MCF 10A (cell line): ENCODE measurements at regions not wholly inside any gene's neighbourhood (a gene's known extent, or its start where the extent isn't known, plus 50 kb on each side); places are given as distances from the start of the nearest gene placed in this dataset.

Source experiments
- BruUV-seq: library from RNA; stranded (reverse); fragments of 400-500 nt; replicated peaks from 2 replicates; lab custom pipeline; 2021; lab: Mats Ljungman, UMichigan
- CTCF ChIA-PET: fragments of 300-600 bp; sonication (Branson Sonifier 250); formaldehyde crosslinking; extraction: SDS; loops from one replicate; lab custom pipeline; 2021; ENCODE audit warnings: antibody characterized with exemption, inconsistent platforms; lab: Yijun Ruan, JAX
- POLR2A ChIA-PET: fragments of 300-600, 350-650 bp; sonication (Branson Sonifier 250); formaldehyde crosslinking; extraction: SDS; loops from one replicate; lab custom pipeline; 2020; ENCODE audit warnings: antibody characterized with exemption, inconsistent platforms; lab: Yijun Ruan, JAX
- DNase-seq: peaks from one replicate; pipeline ENCODE4 v3.0.0-alpha.2; 2018; ENCODE audit not compliant: unreplicated experiment
- H3K27ac Mint-ChIP-seq: one replicate; pipeline ENCODE4 v1.8.0; 2022; ENCODE audit warnings: mild to moderate bottlenecking, low read depth, mixed read lengths; ENCODE audit not compliant: unreplicated experiment
- H3K27me3 Mint-ChIP-seq: one replicate; pipeline ENCODE4 v1.8.0; 2022; ENCODE audit warnings: mixed read lengths; ENCODE audit not compliant: insufficient read depth, unreplicated experiment
- H3K36me3 Mint-ChIP-seq: one replicate; pipeline ENCODE4 v1.8.0; 2022; ENCODE audit warnings: mild to moderate bottlenecking, moderate library complexity, mixed read lengths; ENCODE audit not compliant: insufficient read depth, unreplicated experiment
- H3K4me1 Mint-ChIP-seq: one replicate; pipeline ENCODE4 v1.8.0; 2022; ENCODE audit warnings: mixed read lengths; ENCODE audit not compliant: insufficient read depth, unreplicated experiment
- H3K4me3 Mint-ChIP-seq: one replicate; pipeline ENCODE4 v1.8.0; 2022; ENCODE audit warnings: mild to moderate bottlenecking, moderate library complexity, mixed read lengths; ENCODE audit not compliant: unreplicated experiment
- H3K9me3 Mint-ChIP-seq: one replicate; pipeline ENCODE4 v1.8.0; 2022; ENCODE audit warnings: mixed read lengths; ENCODE audit not compliant: unreplicated experiment
- intact Hi-C: fragments of 100-400 bp; cut with micrococcal nuclease; formaldehyde crosslinking; loops from 2 replicates; pipeline ENCODE4 v1.14.1; 2022
- TF ChIP-seq, protein P1 (sequence below): fragments of 200-600 bp; IDR thresholded peaks from one replicate; pipeline ENCODE4 v1.8.0; 2022; ENCODE audit warnings: antibody characterized with exemption, mild to moderate bottlenecking; ENCODE audit not compliant: unreplicated experiment

DNA sequence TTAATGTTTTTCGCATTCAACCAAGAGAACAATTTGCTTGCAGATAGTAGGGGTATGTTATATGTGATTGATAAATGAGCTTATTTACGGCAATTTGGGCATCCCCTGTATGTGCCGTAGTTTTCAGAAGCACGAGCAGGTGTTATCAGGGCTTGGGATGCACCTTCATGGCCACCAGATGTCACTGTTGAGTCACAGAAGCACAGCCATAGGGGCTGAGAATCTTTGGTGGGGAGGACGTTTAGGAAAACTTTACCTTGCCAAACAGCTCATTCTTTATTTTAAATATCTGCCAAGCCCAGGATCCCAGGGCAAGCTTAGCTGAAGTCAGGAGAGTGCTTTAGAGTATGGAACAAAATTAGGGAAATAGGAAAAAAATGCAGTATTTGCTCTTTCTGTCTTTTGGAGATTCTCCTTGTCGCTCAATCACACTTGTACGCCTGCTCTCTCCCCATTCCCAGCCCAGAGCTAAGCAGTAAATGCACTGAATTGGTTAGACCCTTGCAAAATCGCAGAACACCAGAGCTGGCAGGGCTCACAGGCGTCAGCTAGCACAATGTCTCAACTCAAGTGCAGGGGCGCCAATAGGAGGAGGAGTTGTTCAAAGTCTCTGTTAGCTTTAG lies 93.6 kb upstream of the MPHOSPH6 start:
- intact Hi-C loops = loop anchor here (1.0 to 2.0 kb wide), 6 partner anchors 81 to 1183 kb away; no protein-coding TSS in a partner anchor
- DNase-seq = peak; percentile 75
- no peaks in the 10 kb centered on the region for H3K9me3 Mint-ChIP-seq
- H3K4me3 Mint-ChIP-seq = no peak overlapping the region
- H3K36me3 Mint-ChIP-seq = no peaks in the 10 kb centered on the region
- H3K27ac Mint-ChIP-seq = no peak overlapping the region
- H3K27me3 Mint-ChIP-seq = peaks cover 75% of the 10 kb centered on the region
- POLR2A ChIA-PET = interaction anchor here (0.6 to 0.7 kb wide), 2 partner anchors 27 to 199 kb away, joined by 3 to 4 read pairs; no protein-coding TSS in a partner anchor
- no peaks in the 10 kb centered on the region for H3K4me1 Mint-ChIP-seq
- TF ChIP-seq, protein P1, sequence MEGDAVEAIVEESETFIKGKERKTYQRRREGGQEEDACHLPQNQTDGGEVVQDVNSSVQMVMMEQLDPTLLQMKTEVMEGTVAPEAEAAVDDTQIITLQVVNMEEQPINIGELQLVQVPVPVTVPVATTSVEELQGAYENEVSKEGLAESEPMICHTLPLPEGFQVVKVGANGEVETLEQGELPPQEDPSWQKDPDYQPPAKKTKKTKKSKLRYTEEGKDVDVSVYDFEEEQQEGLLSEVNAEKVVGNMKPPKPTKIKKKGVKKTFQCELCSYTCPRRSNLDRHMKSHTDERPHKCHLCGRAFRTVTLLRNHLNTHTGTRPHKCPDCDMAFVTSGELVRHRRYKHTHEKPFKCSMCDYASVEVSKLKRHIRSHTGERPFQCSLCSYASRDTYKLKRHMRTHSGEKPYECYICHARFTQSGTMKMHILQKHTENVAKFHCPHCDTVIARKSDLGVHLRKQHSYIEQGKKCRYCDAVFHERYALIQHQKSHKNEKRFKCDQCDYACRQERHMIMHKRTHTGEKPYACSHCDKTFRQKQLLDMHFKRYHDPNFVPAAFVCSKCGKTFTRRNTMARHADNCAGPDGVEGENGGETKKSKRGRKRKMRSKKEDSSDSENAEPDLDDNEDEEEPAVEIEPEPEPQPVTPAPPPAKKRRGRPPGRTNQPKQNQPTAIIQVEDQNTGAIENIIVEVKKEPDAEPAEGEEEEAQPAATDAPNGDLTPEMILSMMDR = peak; percentile 91
- CTCF ChIA-PET = interaction anchor here (0.6 to 5.6 kb wide), 124 partner anchors 9 to 1907 kb away, joined by 3 to 97 read pairs (median 4); no protein-coding TSS in a partner anchor
- no TSS peak for BruUV-seq

DNA sequence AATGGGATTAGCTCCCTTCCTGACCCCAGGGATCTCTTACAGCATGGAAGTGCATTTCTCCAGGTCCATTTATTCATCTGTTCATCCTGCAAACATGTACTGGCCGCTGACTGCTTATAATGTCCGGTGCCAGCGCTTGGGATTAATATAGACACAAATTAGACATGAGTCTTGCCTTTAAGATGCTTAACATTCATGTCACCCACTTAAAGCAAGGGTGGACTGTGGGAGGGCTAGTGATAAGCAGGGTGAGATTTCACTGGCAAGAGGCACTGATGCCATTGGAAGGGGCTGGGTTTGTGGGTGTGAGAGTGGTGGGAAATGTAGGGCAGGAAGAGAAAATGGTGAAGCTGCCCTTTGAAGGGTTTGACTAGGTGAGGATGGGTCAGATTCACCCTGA lies 92.2 kb upstream of the MPHOSPH6 start:
- Mint-ChIP-seq H3K9me3 (no peaks in the 10 kb centered on the region), H3K27ac (no peak overlapping the region), H3K4me3 (no peak overlapping the region), H3K27me3 (peaks cover 67% of the 10 kb centered on the region), H3K36me3 (no peaks in the 10 kb centered on the region), H3K4me1 (no peaks in the 10 kb centered on the region)
- CTCF ChIA-PET = interaction anchor here (0.5 to 5.6 kb wide), 28 partner anchors 7 to 1185 kb away, joined by 3 to 97 read pairs (median 6); no protein-coding TSS in a partner anchor
- intact Hi-C loops = loop anchor here (2.0 kb wide), 4 partner anchors 83 to 1185 kb away; no protein-coding TSS in a partner anchor
- POLR2A ChIA-PET = no interaction called here
- DNase-seq = no peak
- BruUV-seq = no TSS peak
- TF ChIP-seq, protein P1 = no peak

DNA sequence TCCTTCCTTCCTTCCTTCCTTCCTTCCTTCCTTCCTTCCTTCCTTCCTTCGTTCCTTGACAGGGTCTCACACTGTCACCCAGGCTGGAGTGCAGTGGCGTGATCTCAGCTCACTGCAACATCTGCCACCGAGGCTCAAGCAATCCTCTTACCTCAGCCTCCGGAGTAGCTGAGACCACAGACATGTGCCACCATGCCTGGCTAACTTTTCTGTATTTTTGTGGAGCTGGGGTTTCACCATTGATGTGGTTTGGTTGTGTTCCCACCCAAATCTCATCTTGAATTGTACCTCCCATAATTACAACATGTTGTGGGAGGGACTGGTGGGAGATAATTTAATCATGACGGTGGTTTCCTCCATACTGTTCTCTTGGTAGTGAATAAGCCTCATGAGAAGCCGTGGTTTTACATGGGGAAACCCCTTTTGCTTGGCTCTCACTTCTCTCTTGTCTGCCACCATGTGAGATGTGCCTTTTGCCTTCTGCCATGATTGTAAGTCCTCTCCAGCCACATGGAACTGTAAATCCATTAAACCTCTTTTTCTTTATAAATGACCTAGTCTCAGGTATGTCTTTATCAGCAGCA lies 90.3 kb upstream of the MPHOSPH6 start:
- Mint-ChIP-seq H3K4me1 (no peaks in the 10 kb centered on the region), H3K36me3 (no peaks in the 10 kb centered on the region), H3K4me3 (no peak overlapping the region), H3K9me3 (no peaks in the 10 kb centered on the region), H3K27me3 (peaks cover 55% of the 10 kb centered on the region), H3K27ac (no peak overlapping the region)
- intact Hi-C loops = no loop called here
- DNase-seq = no peak
- POLR2A ChIA-PET = no interaction called here
- BruUV-seq = no TSS peak
- CTCF ChIA-PET = interaction anchor here (5.6 kb wide), 1 partner anchor 320 kb away, joined by 78 read pairs; no protein-coding TSS in a partner anchor
- TF ChIP-seq, protein P1 = no peak

DNA sequence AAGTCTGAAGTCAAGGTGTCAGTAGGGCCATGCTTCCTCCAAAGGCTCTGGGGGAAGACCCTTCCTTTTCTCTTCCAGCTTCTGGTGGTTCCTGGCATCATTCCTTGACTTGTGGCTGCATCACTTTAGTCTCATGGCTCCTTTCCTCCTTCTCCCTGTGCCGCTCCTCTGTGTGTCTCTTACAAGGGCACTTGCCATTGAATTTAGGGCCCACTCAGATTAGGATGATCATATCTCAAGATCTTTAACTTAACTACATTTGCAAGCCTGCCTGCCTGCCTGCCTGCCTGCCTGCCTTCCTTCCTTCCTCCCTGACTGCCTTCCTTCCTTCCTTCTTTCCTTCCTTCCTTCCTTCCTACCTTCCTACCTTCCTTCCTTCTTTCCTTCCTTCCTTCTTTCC lies 89.7 kb upstream of the MPHOSPH6 start:
- POLR2A ChIA-PET = no interaction called here
- BruUV-seq = no TSS peak
- H3K27me3 Mint-ChIP-seq = peaks cover 54% of the 10 kb centered on the region

More for the DNA sequence above, 89.7 kb upstream of the MPHOSPH6 start:
- no peak overlapping the region for H3K4me3 Mint-ChIP-seq
- H3K36me3 Mint-ChIP-seq = no peaks in the 10 kb centered on the region
- intact Hi-C loops = no loop called here
- CTCF ChIA-PET = interaction anchor here (1.6 kb wide), 1 partner anchor 30 kb away, joined by 5 read pairs; no protein-coding TSS in a partner anchor
- H3K4me1 Mint-ChIP-seq = no peaks in the 10 kb centered on the region
- no peaks in the 10 kb centered on the region for H3K9me3 Mint-ChIP-seq
- TF ChIP-seq, protein P1 = no peak
- no peak for DNase-seq
- H3K27ac Mint-ChIP-seq = no peak overlapping the region
